GM21786 (cell line): ENCODE measurements at regions not wholly inside any gene's neighbourhood (a gene's known extent, or its start where the extent isn't known, plus 50 kb on each side); places are given as distances from the start of the nearest gene placed in this dataset.

Experiments used
- ATAC-seq: cut with Tn5 transposase; IDR thresholded peaks from one replicate; pipeline ENCODE4 v1.9.1; 2021; ENCODE audit not compliant: unreplicated experiment

DNA sequence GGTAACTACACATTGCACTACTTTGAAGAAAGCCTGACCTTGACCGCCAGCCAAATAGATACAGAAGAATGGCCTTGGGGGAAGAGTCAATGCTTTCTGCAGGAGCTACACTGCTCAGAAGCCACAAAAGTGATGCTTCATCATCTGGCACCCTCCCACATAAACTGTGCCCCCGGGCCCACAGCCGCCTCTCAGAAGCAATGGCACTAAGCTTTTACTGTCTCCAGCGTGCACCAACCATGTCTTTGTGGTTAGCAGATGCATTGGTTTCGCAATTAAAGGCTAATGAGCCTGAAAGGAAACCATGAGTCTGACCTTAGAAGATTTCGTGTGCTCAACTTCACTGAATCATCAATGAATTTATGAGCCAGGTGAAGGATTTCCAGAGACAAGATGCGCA, 209.4 kb upstream of the TRIB2 start:
- ATAC-seq, result peak; percentile 83

DNA sequence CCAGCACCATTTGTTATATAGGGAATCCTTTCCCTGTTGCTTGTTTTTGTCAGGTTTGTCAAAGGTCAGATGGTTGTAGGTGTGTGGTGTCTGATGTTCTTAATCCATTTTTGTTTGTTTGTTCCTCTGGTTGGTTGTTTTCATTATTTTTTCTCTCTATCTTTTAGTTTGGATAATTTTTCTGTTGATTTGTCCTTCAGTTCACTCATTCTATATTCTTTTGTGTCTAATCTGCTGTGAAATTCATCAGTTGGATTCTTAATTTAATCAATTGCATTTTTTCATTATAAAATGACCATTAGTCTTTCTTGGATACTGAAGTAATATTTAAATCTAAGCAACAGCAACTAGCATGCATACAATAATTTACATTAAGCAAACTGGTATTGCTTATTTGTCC, 206.7 kb upstream of the TRIB2 start:
- ATAC-seq, result no peak

DNA sequence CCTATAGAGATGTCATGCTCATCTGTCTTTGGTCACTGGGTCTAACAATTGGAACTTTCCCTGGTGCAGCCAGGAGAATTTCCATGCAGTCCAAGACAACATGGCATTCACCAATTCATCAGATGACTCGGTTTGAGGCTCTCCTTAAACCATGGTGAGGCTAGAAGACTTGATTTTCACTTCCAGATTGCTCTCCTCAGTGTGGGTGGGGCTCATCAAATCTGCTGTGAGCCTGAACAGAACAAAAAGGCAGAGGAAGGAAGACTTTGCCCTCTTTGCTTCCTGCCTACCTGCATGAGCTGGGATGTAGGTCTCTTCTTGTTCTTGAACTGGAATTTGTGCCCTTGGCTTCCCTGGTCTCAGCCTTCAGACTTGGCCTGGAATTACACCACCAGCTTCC, 203.4 kb upstream of the TRIB2 start:
- no peak for ATAC-seq

DNA sequence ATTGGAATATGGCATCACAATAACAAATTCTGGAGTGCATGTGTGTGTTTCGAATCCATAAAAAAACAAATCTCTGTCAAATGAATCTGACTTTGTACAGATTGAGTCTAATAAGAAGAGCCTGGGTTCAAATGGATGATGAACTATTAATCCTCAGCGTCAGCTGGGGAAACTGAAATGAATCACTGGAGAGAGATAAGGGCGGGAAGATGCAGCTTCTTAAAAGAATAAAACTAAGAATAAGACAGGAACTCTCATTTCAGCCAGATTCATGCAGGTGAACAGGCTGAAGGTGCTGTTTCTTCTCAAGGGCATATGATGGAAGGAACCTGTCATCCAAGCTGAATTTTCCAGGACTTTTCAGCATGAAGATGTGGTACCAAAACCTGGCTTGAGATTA, 202.6 kb upstream of the TRIB2 start:
- no peak for ATAC-seq

DNA sequence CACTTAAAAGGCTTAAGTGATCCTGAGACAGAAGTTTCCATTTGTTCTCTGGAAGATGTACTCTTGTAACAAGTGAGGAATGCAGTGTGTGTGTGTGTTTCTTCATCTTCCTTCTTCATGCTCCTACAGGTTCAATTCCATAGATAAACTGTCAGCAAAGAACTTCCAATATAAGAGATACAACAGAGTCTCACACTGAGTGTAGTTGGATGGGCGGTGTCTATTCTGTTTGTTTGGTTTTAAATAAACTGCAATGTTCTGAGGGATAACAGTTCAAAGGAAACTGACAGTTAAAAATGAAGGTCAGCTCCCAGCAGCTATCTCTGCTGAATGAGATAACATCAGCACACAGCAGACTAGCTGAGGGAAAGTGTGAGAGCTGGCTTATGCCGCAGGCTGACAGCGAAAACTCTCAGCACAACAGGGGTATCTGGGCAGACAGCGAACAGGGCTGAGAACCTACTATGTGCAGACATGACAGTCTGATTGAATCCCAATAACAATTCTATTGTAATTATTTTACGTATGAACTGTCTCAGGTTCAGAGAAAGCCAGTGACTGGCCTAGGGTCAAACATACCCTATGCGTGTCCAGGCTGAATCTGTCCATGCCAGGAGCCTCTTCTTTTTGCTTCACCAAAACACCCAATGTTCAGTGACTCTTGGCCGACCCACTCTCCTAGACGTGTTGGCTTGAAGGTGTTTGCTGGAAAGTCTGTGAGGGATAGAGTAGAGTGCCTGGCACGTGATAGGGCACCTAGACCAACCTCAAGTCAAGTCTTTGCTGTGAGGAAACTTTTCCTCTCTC, 201.9 kb upstream of the TRIB2 start:
- no peak for ATAC-seq

DNA sequence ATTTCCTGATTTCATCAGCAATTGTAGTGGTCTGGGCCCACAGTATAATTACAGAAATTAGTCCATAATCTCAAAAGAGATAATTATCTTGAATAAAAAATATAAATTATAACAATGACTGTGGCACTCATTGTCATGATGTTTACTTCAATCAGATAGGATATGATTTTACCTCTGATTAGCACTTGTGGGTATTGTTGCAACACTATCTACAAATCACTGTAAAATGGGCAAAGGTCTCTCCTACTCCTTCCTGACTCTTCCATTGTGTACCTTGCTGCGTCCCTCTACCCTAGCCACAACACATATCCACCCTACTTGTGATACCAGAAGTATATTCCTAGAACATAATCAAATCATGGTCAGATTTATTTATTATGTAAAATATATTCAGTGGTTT, 200.9 kb upstream of the TRIB2 start:
- ATAC-seq, result no peak

DNA sequence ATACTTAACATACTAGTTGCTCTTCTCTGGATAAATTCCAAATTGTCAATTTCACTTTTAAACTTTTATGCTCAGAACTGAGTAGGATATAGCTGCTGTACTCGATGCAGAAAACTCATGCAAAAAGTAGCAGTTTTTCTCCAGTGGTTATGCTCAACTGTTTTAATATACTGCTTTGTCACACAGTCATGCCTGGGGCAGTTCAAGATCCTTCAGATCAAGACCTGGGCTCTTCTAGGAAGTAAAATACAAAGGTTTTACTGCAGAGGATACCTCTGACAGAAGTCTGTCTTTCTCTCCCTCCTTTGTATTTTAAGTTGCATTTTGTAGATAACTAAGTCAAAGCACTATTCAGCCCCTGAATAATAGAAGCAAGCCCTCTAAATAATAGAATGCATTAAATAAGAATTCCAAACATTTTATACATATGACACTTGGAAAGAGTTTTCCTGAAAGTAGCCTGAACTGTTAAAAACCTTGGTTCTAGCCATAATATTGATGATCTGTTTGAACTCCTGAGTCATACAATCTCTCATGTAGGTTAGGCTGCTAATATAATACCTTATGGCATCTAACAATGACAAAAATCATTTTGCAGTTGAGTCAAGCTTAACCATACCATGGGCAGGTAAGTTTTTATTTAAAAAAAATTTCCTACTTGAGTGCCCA, 183.3 kb upstream of the TRIB2 start:
- no peak for ATAC-seq

DNA sequence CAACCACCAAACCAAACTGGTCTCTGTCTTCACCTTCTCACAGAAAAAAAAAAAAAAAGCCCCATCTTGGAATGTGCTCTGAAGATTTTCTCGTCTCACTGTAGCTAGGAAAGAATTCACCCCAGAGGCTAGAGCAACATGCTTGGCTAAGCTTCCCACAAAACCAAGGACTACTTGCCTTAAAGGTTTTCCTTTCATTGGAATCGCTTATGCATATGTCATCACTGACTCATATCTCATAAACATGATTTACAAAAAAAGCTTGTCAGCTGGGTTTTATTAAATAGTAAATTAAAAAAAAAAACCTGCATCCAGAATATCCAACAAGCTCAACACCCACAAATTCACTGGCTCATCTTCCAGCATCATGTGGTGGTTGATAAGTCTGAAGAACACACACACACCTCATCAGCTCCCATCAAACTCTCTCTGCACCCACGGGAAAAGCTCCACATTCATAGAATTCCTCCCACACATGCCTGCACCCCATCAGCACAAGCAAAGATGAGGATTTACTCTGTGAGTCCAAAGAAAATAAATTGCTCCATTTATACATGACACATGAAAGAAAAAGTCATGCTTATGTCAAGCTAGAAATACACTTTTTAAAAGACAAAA, 182.0 kb upstream of the TRIB2 start:
- ATAC-seq, result no peak

DNA sequence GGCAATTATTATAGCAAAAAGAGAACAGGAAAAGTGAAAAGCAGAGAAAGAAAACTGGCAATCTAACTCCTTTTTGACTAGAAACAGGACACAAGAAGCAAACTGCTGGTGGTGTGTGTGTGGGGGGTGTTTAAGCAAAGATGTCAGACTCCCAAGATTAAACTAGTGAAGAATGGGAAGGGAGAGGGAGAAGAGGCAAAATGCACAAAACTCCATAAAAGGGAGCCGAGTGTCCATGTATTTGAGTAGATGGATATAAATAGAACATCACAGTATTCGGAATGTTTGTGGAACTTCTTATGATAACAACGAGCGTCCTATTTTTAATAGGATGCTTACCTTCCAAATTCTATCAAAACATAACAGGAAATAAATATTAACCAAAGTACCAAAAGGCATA, 179.8 kb upstream of the TRIB2 start:
- ATAC-seq, result no peak

DNA sequence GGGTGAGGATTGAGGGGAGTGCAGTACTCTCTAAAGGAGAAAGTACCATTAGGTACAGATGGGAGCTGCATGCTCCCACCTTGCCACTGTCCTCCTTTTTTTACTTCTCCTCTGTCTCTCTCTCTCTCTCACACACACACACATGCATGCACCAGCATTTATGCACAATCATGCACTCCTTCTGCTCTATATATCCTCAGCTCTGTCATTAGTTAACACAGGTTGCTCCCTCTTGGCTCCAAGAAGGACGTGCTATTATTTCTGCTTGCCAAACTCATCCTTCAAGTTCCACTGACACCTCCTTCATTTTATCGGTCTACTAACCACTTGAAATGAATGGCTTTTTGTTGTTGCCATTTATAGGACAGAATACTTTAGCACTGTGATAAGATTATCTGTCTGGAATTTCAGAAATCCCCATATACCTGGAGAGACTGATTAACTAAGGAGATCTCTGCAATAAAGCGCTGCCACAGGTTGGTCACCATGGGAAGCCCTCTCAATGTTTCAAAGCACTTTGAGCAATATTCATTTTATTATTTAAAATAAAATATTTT, 178.5 kb upstream of the TRIB2 start:
- no peak for ATAC-seq

DNA sequence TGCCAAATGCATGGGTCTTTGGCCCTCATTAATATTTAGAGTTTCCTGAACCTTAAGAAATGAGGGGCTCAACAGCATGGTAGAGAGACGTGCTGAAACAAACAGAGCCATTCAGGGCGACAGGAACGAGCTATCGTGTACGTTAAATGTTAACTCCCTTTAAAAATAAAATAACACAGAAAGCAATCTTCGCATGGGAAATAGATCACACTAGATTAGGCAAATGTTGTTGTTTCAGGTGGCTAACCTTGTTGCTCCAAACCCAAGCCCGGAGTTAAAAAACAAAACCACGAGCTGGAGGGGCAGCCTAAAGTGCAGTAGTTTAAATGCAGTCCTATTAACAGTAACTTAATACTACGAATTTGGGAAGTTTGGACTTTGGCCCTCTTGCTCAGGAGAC, 177.4 kb upstream of the TRIB2 start:
- no peak for ATAC-seq

DNA sequence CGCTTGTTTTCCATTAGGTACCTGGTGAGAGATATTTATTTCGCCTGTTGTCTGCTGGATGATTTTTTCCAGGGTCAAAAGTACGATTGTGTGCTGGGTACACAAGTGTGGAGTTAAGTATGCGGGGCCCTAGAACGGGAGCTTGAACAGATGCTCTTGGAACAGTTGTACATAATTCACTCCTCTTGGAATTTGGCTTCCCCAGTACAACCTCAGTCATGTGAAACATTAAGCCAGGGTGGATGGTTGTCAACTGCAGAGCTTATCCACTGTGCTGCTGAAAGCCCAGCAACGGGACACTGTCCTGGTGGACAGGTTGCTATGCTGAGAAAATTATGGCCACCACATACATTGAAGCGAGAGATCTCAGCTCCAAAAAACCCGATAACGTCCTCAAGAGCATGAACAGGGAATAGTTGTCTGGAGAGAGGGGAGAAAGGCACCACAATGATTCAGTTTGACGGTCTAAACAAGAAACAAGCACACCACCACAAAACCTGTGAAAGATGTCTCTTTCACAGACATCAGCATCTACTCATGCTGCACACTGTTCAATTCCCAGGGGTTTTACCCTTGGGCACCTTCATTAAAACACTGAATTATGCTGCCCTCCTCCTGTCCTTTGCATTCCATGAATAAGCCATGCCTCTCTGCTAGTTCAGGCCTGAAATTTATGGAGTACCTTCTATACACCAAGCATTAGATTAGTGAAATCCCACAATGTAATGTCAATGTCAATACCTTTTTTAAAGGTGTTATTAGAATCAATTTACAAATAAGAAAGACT, 176.8 kb upstream of the TRIB2 start:
- ATAC-seq, result no peak

DNA sequence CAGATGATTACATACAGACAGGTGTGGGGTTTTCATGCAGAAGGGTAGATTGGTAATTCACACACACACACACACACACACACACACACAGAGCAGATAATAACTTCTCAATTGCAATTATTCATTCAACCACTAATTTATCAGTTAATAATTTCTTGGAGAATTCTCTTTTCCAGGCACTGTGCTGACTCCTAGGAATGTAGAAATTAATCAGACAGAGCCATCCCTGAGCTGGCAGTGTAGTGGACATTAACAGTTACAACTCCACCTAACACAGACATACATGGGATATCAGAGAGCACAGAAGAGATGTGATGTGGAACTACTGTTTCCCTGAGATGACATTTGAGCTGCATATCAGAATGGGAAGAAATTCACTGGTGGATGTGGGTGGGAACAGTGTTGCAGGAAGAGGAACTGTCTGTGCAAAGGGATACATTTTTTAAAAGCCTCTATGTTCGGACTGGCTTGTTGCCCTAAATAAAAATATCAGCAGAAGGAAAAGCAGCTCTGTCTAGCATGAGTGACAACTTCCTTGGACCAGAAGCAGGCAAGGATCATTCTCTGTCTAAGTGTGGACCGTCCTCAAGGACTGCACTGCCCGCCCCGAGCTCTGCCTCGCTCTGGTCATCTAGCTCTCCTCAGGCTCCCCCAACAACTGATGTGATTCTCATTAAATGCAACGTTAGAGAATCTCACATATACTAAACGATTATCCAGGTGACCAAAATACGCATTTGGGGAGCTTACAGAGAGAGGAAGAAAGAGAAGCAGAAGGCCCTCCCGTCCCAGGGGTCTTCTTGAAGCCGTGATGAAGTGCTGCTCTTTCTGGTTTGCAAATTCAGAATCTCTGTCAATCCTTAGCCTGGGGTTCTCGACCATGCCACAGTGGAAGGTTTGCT, 173.4 kb upstream of the TRIB2 start:
- no peak for ATAC-seq

DNA sequence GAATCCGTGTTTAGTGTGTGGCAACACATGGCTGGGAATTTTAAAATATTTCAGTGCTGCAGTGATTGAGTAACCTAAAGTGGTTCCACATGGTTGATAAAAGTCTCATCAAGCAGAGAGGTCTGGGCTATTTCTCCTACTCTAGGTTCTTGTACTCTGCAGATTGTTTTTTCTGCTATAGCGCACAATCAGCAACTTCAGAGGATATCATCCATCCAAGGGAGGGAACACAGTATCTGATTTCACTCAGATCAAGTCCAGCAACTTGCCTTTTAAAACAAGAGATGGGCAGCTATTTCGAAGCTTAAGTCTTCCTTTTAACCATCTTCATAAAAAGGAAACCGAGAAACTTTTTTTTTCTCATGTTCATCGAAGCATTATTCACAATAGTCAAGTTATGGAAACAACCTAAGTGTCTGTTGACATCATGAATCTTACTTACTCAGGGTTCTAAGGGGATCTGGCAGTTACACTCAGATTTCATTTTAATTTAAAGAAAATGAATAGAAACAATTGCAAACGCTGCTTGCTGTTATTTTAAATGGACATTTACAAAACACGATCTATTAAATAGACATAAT, 172.7 kb upstream of the TRIB2 start:
- peak; percentile 76 for ATAC-seq

DNA sequence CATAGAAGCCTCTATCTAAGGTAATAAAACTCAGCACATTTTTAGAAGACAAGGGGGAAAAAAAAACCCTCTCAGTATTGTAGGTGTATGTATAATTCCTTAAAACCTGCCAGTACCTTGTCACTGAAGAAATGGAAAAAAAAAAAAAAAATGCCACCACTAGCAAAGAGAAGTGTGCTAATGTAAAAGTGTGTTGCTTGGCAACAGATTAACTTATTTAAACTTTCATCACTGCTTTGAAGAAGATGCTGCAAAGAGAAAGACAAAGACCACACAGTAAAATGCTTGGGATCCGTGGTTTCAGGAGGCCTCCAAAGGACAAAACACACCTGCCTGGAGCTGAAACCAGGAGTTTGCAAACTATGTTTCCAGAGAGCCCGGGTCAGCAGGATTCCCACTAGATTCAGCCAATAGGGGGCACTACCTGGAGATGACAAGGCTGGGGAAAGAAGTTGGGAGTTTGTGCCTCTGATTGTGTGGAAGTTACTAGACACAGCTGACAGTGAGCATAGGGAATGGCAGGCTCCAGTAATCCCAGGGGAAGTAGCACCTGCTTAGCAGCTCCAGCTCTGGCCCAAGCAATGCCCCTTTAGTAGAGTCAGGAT, 169.1 kb upstream of the TRIB2 start:
- no peak for ATAC-seq

DNA sequence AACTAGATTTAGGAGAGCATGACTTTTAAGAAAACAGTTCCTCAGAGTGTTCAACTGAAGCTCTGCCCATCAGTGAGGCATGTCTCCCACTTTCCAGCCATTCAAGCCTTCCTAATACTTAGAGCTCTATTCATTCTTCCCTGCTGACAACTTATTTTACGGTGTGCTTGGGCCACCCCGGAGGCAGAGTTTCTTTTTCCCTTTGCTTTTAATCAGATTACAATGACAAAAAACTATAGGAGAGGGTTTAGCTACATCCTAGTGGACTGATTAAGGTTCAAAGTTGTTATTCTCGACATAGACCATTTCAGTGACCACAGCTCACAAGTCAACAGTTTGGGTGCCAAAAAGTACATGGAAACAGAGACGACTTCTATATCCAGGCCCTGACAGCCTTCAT, 167.8 kb upstream of the TRIB2 start:
- ATAC-seq, result no peak

DNA sequence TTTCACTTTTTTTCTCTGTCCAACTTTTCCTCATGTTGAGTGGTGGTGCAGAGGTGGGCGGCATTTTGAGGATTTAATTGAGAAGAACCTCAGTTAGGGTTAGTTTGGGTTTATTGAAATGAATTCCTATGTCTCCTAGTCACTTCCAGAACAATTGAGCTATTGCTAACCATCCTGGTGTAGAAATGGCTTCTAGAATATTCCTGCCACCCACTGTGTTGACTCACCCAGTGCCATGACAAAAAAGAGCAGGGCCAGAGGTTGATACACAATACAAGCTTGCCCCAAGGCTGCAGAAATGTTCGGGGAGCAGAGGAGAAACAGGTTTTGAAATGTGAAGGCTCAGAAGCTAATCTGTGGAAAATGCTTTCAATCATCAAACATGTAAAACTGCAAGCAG, 167.1 kb upstream of the TRIB2 start:
- ATAC-seq, result no peak

DNA sequence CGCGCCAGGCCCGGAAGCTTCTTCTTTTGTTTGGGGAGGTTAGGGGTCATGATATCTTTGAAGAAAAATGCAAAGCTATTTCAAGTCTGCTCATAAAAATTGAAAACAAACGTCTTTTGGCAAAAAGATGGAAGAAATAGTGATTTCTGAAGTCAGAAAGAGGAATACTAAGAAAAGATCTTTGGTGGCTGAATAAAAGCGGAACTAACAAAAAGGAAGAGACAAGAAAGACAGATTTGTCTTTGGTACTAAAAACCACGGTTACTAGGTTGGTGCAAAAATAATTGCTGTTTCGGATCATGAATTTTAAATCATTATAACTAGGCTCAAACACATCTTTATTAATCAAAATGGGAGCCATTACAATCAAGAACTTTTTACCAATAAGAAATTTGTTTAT, 164.6 kb upstream of the TRIB2 start:
- ATAC-seq, result no peak

DNA sequence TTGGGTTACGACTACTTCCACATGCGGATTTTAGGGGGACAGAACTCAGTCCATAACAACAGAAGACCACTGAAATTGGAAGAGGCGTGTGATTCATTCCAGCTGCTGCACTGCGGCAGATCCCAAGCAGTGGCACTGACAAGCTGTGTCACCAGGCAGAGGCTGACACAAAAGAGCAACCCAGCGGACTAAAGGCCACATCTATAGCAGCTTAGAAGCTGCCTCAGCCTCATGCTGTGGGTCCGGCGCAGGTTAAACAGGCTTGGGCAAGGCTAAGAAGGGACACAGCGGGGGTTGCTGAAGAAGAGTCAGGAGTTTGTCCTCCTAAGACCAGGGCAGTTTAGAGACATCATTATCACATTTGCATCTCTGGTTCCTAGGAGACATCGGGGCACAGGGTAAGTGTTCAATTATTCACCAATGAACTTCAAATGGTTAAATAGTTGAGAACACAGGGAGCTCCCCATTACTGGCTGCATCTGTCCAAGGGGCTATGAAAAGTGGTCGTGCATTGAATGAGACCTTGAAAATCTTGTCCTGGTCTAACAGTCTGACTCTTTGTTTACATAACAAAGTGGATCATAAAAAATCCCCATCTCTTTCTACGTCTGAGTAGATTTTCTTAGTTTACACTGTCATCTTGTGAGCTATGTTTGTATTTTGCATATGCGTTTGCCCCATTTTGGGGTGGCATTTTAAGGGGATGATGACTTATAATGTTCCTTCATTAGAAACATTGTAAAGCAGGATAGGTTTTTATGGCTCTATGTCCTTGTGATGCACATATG, 162.3 kb upstream of the TRIB2 start:
- no peak for ATAC-seq
